IMR-90 (cell line): ENCODE measurements at regions not wholly inside any gene's neighbourhood (a gene's known extent, or its start where the extent isn't known, plus 50 kb on each side); places are given as distances from the start of the nearest gene placed in this dataset.

Experiments
- ATAC-seq: fragments of 200-7000 bp; cut with Tn5 transposase; 2 replicates; pipeline ENCODE4 v1.9.1; 2020; ENCODE audit warnings: low read depth, mild to moderate bottlenecking, moderate library complexity
- BruUV-seq: library from RNA; stranded (reverse); fragments of 400-500 nt; replicated peaks from 2 replicates; lab custom pipeline; 2021; lab: Mats Ljungman, UMichigan
- CTCF ChIA-PET: fragments of 300-600 bp; formaldehyde crosslinking; extraction: SDS; loops from one replicate; lab custom pipeline; 2021; ENCODE audit warnings: antibody characterized with exemption; lab: Yijun Ruan, JAX
- POLR2A ChIA-PET: fragments of 300-600 bp; sonication (Branson Sonifier 250); formaldehyde crosslinking; loops from one replicate; lab custom pipeline; 2022; ENCODE audit warnings: antibody characterized with exemption; ENCODE audit not compliant: unreplicated experiment; lab: Charles Lee
- DNase-seq: peaks from one replicate; pipeline ENCODE4 v3.0.0; 2013
- H2AFZ ChIP-seq: replicated peaks from 2 replicates; pipeline ENCODE3; 2013; ENCODE audit warnings: low read length, mild to moderate bottlenecking; ENCODE audit not compliant: poor library complexity
- H2AK5ac ChIP-seq: 2 replicates; pipeline ENCODE4 v1.6.1; 2013; ENCODE audit warnings: low read depth, low read length, inconsistent platforms
- H2AK9ac ChIP-seq: replicated peaks from 2 replicates; pipeline ENCODE3; 2013; ENCODE audit warnings: mild to moderate bottlenecking, low read depth, low read length, moderate library complexity; ENCODE audit not compliant: poor library complexity
- H2BK120ac ChIP-seq: 2 replicates; pipeline ENCODE4 v1.6.1; 2013; ENCODE audit warnings: low read depth, low read length, inconsistent platforms
- H2BK15ac ChIP-seq: 3 replicates; pipeline ENCODE4 v1.6.1; 2013; ENCODE audit warnings: low read depth, low read length, inconsistent platforms
- H2BK20ac ChIP-seq: 2 replicates; pipeline ENCODE4 v1.6.1; 2013; ENCODE audit warnings: low read depth, mild to moderate bottlenecking, inconsistent platforms, low read length, moderate library complexity
- H2BK5ac ChIP-seq: 2 replicates; pipeline ENCODE4 v1.6.1; 2013; ENCODE audit warnings: mild to moderate bottlenecking, low read depth, low read length, inconsistent platforms; ENCODE audit not compliant: poor library complexity, severe bottlenecking
- H3K14ac ChIP-seq: replicated peaks from 2 replicates; pipeline ENCODE4 v1.6.1; 2013; ENCODE audit warnings: low read depth, low read length, inconsistent platforms
- H3K18ac ChIP-seq: 2 replicates; pipeline ENCODE4 v1.6.1; 2013; ENCODE audit warnings: low read depth, low read length, control low read depth
- H3K23ac ChIP-seq: 2 replicates; pipeline ENCODE4 v1.6.1; 2013; ENCODE audit warnings: low read depth, low read length, inconsistent platforms
- H3K27ac ChIP-seq: 2 replicates; pipeline ENCODE4 v1.5.1; 2013; ENCODE audit warnings: mild to moderate bottlenecking, control low read depth, low read length; ENCODE audit not compliant: insufficient read depth
- H3K27me3 ChIP-seq: 2 replicates; pipeline ENCODE4 v1.6.1; 2013; ENCODE audit warnings: low read length; ENCODE audit not compliant: control insufficient read depth, insufficient read depth
- H3K36me3 ChIP-seq: 2 replicates; pipeline ENCODE4 v1.6.1; 2013; ENCODE audit warnings: low read length, mixed read lengths; ENCODE audit not compliant: control insufficient read depth, insufficient read depth
- H3K4ac ChIP-seq: 2 replicates; pipeline ENCODE4 v1.6.1; 2013; ENCODE audit warnings: low read depth, low read length, inconsistent platforms
- H3K4me1 ChIP-seq: 2 replicates; pipeline ENCODE4 v1.6.1; 2013; ENCODE audit warnings: low read length, mixed read lengths; ENCODE audit not compliant: control insufficient read depth, insufficient read depth
- H3K4me2 ChIP-seq: 2 replicates; pipeline ENCODE4 v1.6.1; 2013; ENCODE audit warnings: low read depth, mild to moderate bottlenecking, control low read depth, low read length, moderate library complexity
- H3K4me3 ChIP-seq: 2 replicates; pipeline ENCODE4 v1.5.1; 2013; ENCODE audit warnings: low read depth, mild to moderate bottlenecking, control low read depth, low read length, moderate library complexity; ENCODE audit not compliant: insufficient read depth
- H3K56ac ChIP-seq: 2 replicates; pipeline ENCODE4 v1.6.1; 2013; ENCODE audit warnings: low read length, inconsistent platforms; ENCODE audit not compliant: insufficient read depth; ENCODE audit errors: extremely low read depth
- H3K79me1 ChIP-seq, 2 experiments: 2 replicates each; pipeline ENCODE4 v1.6.1; 2013; ENCODE audit warnings: low read length in 2 of 2, inconsistent platforms in 1 of 2, low read depth in 1 of 2
- H3K9ac ChIP-seq: 2 replicates; pipeline ENCODE4 v1.6.1; 2013; ENCODE audit warnings: low read depth, low read length, control low read depth
- H3K9me1 ChIP-seq: 2 replicates; pipeline ENCODE4 v1.6.1; 2013; ENCODE audit warnings: low read length, inconsistent platforms; ENCODE audit not compliant: insufficient read depth
- H3K9me3 ChIP-seq: 2 replicates; pipeline ENCODE4 v1.6.1; 2013; ENCODE audit warnings: low read length; ENCODE audit not compliant: control insufficient read depth, insufficient read depth
- H4K20me1 ChIP-seq: 2 replicates; pipeline ENCODE4 v1.6.1; 2013; ENCODE audit warnings: low read length, inconsistent platforms; ENCODE audit not compliant: insufficient read depth
- H4K5ac ChIP-seq: 2 replicates; pipeline ENCODE4 v1.6.1; 2013; ENCODE audit warnings: mild to moderate bottlenecking, low read depth, low read length, control low read depth
- H4K8ac ChIP-seq, 2 experiments: 2 replicates each; pipeline ENCODE4 v1.6.1; 2013; ENCODE audit warnings: low read depth in 2 of 2, low read length in 2 of 2, control low read depth in 1 of 2, inconsistent platforms in 1 of 2
- H4K91ac ChIP-seq: 2 replicates; pipeline ENCODE4 v1.6.1; 2013; ENCODE audit warnings: low read depth, low read length, inconsistent platforms; ENCODE audit not compliant: insufficient read depth
- BHLHE40 ChIP-seq: fragments of 150-350 bp; IDR thresholded peaks from 2 replicates; pipeline ENCODE4 v1.6.1; 2016; ENCODE audit warnings: mild to moderate bottlenecking, low read depth, low read length
- NFE2L2 ChIP-seq: fragments of 150-350 bp; IDR thresholded peaks from 2 replicates; pipeline ENCODE4 v1.6.1; 2016; ENCODE audit warnings: low read depth, mild to moderate bottlenecking, low read length
- RCOR1 ChIP-seq: IDR thresholded peaks from 2 replicates; pipeline ENCODE4 v1.6.1; 2012; ENCODE audit warnings: mild to moderate bottlenecking, low read length, improper control_type of control experiment; ENCODE audit not compliant: insufficient replicate concordance
- WGBS, 2 experiments: methylation state at CpG; one replicate each; pipeline versions ENCODE4 v1.1.5 to v1.1.7; 2013; ENCODE audit warnings: missing lambda C conversion rate in 2 of 2; ENCODE audit not compliant: insufficient read length in 1 of 2; ENCODE audit errors: extremely low coverage in 2 of 2; 5-methylcytosine and 5-hydroxymethylcytosine counted together
- dilution Hi-C: fragments of 300-500 bp; cut with HindIII; formaldehyde crosslinking; loops from one replicate; pipeline ENCODE4 v1.14.3; 2018; ENCODE audit warnings: low sequenced_read_pairs; ENCODE audit not compliant: unreplicated experiment
- in situ Hi-C: fragments of 300-500 bp; cut with MboI; formaldehyde crosslinking; loops from 3 replicates; pipeline ENCODE4 v1.14.3; 2019; ENCODE audit warnings: low sequenced_read_pairs, inconsistent platforms, mixed read lengths
- intact Hi-C: fragments of 100-400 bp; cut with micrococcal nuclease; formaldehyde crosslinking; loops from 2 replicates; pipeline ENCODE4 v1.10.0; 2022
- TF ChIP-seq, protein P1 (sequence below): fragments of 150-350 bp; IDR thresholded peaks from 2 replicates; pipeline ENCODE4 v1.6.1; 2017; ENCODE audit warnings: mild to moderate bottlenecking, antibody characterized with exemption, low read length, low read depth
- TF ChIP-seq, protein P2 (sequence below): conservative IDR thresholded peaks from 2 replicates; pipeline ENCODE4 v1.5.1; 2012; ENCODE audit warnings: mild to moderate bottlenecking, low read depth, low read length, improper control_type of control experiment

DNA sequence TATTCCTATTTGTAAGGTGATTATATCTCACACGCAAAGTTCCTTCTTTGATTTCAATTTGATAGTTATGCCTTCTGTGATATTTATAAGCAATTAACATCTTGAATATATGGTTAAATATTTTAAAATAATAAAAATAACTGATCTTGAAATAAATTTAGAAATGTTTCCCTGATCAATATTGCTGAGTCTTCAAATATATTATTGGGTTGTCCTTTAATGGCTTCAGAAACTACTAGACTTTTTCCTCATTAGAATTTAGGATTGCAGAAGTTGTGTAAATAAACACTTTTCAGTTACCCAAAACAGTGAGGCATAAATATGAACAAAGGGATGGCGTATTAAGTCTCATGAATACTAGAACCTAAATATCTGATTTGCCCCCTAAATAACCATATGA is 252.3 kb upstream of the PRR20A start:
- Histone ChIP-seq H2BK15ac (no peak overlapping the region), H3K27me3 (no peaks in the 10 kb centered on the region), H2AFZ (no peak overlapping the region), H2BK5ac (no peak overlapping the region), H3K9me1 (no peaks in the 10 kb centered on the region), H4K8ac (no peak overlapping the region), H3K56ac (no peak overlapping the region), H4K91ac (no peak overlapping the region), H3K36me3 (no peaks in the 10 kb centered on the region), H3K4me1 (no peaks in the 10 kb centered on the region), H4K5ac (no peak overlapping the region), H3K9me3 (peaks cover 10% of the 10 kb centered on the region), H3K9ac (no peak overlapping the region), H3K4me3 (no peak overlapping the region), H3K4me2 (no peak overlapping the region), H3K27ac (no peak overlapping the region), H3K79me1 (no peaks in the 10 kb centered on the region), H2AK9ac (no peak overlapping the region), H3K23ac (no peak overlapping the region), H2BK120ac (no peak overlapping the region), H3K14ac (no peak overlapping the region), H3K4ac (no peak overlapping the region), H4K20me1 (no peaks in the 10 kb centered on the region), H2AK5ac (no peak overlapping the region), H2BK20ac (no peak overlapping the region), H3K18ac (no peak overlapping the region)
- ChIA-PET POLR2A (no interaction called here), CTCF (no interaction called here)
- TF ChIP-seq RCOR1 (no peak), NFE2L2 (no peak), BHLHE40 (no peak)
- TF ChIP-seq, protein P1, sequence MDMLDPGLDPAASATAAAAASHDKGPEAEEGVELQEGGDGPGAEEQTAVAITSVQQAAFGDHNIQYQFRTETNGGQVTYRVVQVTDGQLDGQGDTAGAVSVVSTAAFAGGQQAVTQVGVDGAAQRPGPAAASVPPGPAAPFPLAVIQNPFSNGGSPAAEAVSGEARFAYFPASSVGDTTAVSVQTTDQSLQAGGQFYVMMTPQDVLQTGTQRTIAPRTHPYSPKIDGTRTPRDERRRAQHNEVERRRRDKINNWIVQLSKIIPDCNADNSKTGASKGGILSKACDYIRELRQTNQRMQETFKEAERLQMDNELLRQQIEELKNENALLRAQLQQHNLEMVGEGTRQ = no peak
- TF ChIP-seq, protein P2, sequence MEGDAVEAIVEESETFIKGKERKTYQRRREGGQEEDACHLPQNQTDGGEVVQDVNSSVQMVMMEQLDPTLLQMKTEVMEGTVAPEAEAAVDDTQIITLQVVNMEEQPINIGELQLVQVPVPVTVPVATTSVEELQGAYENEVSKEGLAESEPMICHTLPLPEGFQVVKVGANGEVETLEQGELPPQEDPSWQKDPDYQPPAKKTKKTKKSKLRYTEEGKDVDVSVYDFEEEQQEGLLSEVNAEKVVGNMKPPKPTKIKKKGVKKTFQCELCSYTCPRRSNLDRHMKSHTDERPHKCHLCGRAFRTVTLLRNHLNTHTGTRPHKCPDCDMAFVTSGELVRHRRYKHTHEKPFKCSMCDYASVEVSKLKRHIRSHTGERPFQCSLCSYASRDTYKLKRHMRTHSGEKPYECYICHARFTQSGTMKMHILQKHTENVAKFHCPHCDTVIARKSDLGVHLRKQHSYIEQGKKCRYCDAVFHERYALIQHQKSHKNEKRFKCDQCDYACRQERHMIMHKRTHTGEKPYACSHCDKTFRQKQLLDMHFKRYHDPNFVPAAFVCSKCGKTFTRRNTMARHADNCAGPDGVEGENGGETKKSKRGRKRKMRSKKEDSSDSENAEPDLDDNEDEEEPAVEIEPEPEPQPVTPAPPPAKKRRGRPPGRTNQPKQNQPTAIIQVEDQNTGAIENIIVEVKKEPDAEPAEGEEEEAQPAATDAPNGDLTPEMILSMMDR = no peak
- in situ Hi-C loops = no loop called here
- ATAC-seq (no peak), DNase-seq (no peak)
- no CpG with 5 or more reads among the region's 2 CpGs for WGBS, 2 experiments
- no TSS peak for BruUV-seq
- dilution Hi-C loops = no loop called here
- intact Hi-C loops = no loop called here
